ENCODE measurements at regions not wholly inside any gene's neighbourhood (a gene's known extent, or its start where the extent isn't known, plus 50 kb on each side); places are given as distances from the start of the nearest gene placed in this dataset.

- Histone ChIP-seq H3K4me1 (no peaks in the 10 kb centered on the region), H3K9me3 (no peaks in the 10 kb centered on the region), H3K4me3 (no peak overlapping the region), H3K36me3 (no peaks in the 10 kb centered on the region), H3K27me3 (no peaks in the 10 kb centered on the region), H3K9ac (ENCODE audit: low read depth in 2 of 2, low read length in 2 of 2) (no peak overlapping the region), H3K27ac (no peak overlapping the region)
- DNase-seq = no peak
- intact Hi-C loops (cut with DNase I) = no loop called here
- TF ChIP-seq, protein P1, sequence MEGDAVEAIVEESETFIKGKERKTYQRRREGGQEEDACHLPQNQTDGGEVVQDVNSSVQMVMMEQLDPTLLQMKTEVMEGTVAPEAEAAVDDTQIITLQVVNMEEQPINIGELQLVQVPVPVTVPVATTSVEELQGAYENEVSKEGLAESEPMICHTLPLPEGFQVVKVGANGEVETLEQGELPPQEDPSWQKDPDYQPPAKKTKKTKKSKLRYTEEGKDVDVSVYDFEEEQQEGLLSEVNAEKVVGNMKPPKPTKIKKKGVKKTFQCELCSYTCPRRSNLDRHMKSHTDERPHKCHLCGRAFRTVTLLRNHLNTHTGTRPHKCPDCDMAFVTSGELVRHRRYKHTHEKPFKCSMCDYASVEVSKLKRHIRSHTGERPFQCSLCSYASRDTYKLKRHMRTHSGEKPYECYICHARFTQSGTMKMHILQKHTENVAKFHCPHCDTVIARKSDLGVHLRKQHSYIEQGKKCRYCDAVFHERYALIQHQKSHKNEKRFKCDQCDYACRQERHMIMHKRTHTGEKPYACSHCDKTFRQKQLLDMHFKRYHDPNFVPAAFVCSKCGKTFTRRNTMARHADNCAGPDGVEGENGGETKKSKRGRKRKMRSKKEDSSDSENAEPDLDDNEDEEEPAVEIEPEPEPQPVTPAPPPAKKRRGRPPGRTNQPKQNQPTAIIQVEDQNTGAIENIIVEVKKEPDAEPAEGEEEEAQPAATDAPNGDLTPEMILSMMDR (IDR thresholded peaks at IDR 0.05) = no peak
Measured at GRCh38 chr2:155320236-155320635, 621.7 kb downstream of the KCNJ3 start.

GRCh38 chr2:155318710-155319109 is 620.2 kb downstream of the KCNJ3 start:
- Histone ChIP-seq H3K9ac (ENCODE audit: low read depth in 2 of 2, low read length in 2 of 2) (no peak overlapping the region), H3K36me3 (no peaks in the 10 kb centered on the region), H3K27ac (no peak overlapping the region), H3K4me1 (no peaks in the 10 kb centered on the region), H3K27me3 (no peaks in the 10 kb centered on the region), H3K9me3 (no peaks in the 10 kb centered on the region), H3K4me3 (no peak overlapping the region)
- no peak for DNase-seq
- intact Hi-C loops (cut with DNase I) = no loop called here
- TF ChIP-seq, protein P1 (IDR thresholded peaks at IDR 0.05) = no peak

GRCh38 chr2:155315768-155316167 is 617.3 kb downstream of the KCNJ3 start:
- Histone ChIP-seq H3K4me3 (no peak overlapping the region), H3K9me3 (no peaks in the 10 kb centered on the region), H3K4me1 (no peaks in the 10 kb centered on the region), H3K9ac (ENCODE audit: low read depth in 2 of 2, low read length in 2 of 2) (no peak overlapping the region), H3K36me3 (no peaks in the 10 kb centered on the region), H3K27ac (no peak overlapping the region), H3K27me3 (no peaks in the 10 kb centered on the region)
- intact Hi-C loops (cut with DNase I) = no loop called here
- TF ChIP-seq, protein P1 (IDR thresholded peaks at IDR 0.05) = no peak
- DNase-seq = no peak

GRCh38 chr2:155310589-155310988 is 612.1 kb downstream of the KCNJ3 start:
- Histone ChIP-seq H3K4me1 (no peaks in the 10 kb centered on the region), H3K4me3 (no peak overlapping the region), H3K9me3 (no peaks in the 10 kb centered on the region), H3K27me3 (no peaks in the 10 kb centered on the region), H3K9ac (ENCODE audit: low read depth in 2 of 2, low read length in 2 of 2) (no peak overlapping the region), H3K36me3 (no peaks in the 10 kb centered on the region), H3K27ac (no peak overlapping the region)
- intact Hi-C loops (cut with DNase I) = no loop called here
- DNase-seq = no peak
- TF ChIP-seq, protein P1 (IDR thresholded peaks at IDR 0.05) = peak; percentile 20

DNA sequence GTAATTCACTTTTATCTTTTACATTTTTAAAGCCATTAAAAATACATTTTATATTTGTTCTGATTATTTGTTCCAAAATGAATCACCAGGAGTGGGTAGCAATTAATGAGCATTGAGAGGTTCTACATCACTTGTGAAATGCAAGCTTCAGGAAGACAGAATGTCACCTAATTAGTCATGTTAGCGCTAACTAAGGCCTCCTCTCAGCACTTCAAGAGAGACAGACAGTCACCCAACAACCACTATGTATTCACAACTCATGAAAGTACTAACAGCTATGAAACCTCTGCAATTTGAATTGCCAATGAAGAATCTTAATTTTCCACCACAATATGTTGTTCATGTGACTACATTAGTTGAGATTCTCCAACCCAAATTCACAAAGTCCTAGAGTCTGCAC is 611.0 kb downstream of the KCNJ3 start:
- DNase-seq = no peak
- intact Hi-C loops (cut with DNase I) = no loop called here
- H3K9me3 ChIP-seq = no peaks in the 10 kb centered on the region
- no peaks in the 10 kb centered on the region for H3K36me3 ChIP-seq
- TF ChIP-seq, protein P1 (IDR thresholded peaks at IDR 0.05) = no peak
- H3K4me3 ChIP-seq = no peak overlapping the region
- no peaks in the 10 kb centered on the region for H3K4me1 ChIP-seq
- H3K9ac ChIP-seq (ENCODE audit: low read depth in 2 of 2, low read length in 2 of 2) = no peak overlapping the region
- no peak overlapping the region for H3K27ac ChIP-seq
- no peaks in the 10 kb centered on the region for H3K27me3 ChIP-seq
